Cardiac fibroblast (primary cell): ENCODE measurements at regions not wholly inside any gene's neighbourhood (a gene's known extent, or its start where the extent isn't known, plus 50 kb on each side); places are given as distances from the start of the nearest gene placed in this dataset.

Experiments
- DNase-seq, 2 donors: peaks; one replicate each; pipeline versions ENCODE4 v3.0.0 to v3.0.0-alpha.2; 2010; ENCODE audit warnings: low read depth in 2 of 2
- H3K4me3 ChIP-seq, 2 donors: replicated peaks in 1 of 2; 1 replicate in 1 of 2; 2 replicates in 1 of 2; pipeline ENCODE4 v1.5.1; 2011; ENCODE audit warnings: low read depth in 2 of 2, low read length in 2 of 2, mild to moderate bottlenecking in 2 of 2, moderate library complexity in 1 of 2
- CTCF ChIP-seq: IDR thresholded peaks from one replicate; pipeline ENCODE4 v1.5.1; 2011; ENCODE audit warnings: low read depth, mild to moderate bottlenecking, low read length, inconsistent platforms

GRCh38 chr18:78650926-78651325, 328.7 kb upstream of the SALL3 start:
- H3K4me3 ChIP-seq: no peak overlapping the region
- TF ChIP-seq CTCF: no peak
- DNase-seq: no peak

GRCh38 chr18:78652001-78652545, 327.5 kb upstream of the SALL3 start:
- no peak overlapping the region for H3K4me3 ChIP-seq
- no peak for DNase-seq
- no peak for TF ChIP-seq CTCF

GRCh38 chr18:78655921-78656320, 323.7 kb upstream of the SALL3 start:
- H3K4me3 ChIP-seq: no peak overlapping the region
- no peak for TF ChIP-seq CTCF
- DNase-seq: no peak

- TF ChIP-seq CTCF: no peak
- no peak overlapping the region for H3K4me3 ChIP-seq
- DNase-seq: no peak
Measured at GRCh38 chr18:78656346-78656925, 323.2 kb upstream of the SALL3 start.

GRCh38 chr18:78658531-78658930, 321.1 kb upstream of the SALL3 start:
- H3K4me3 ChIP-seq: no peak overlapping the region
- no peak for DNase-seq
- no peak for TF ChIP-seq CTCF

- H3K4me3 ChIP-seq: no peak overlapping the region
- no peak for DNase-seq
- TF ChIP-seq CTCF: no peak
Measured at GRCh38 chr18:78659057-78659456, 320.6 kb upstream of the SALL3 start.

- TF ChIP-seq CTCF: no peak
- no peak for DNase-seq
- no peak overlapping the region for H3K4me3 ChIP-seq
Measured at GRCh38 chr18:78659748-78660147, 319.9 kb upstream of the SALL3 start.
